GM12878 (cell line): ENCODE measurements at regions not wholly inside any gene's neighbourhood (a gene's known extent, or its start where the extent isn't known, plus 50 kb on each side); places are given as distances from the start of the nearest gene placed in this dataset.

Experiments used
- ATAC-seq: fragments of 200-7000 bp; cut with Tn5 transposase; 3 replicates; pipeline ENCODE4 v1.9.1; 2020; ENCODE audit warnings: mild to moderate bottlenecking, moderate library complexity
- BruUV-seq: library from RNA; stranded (reverse); fragments of 400-500 nt; replicated peaks from 2 replicates; lab custom pipeline; 2021; lab: Mats Ljungman, UMichigan
- CTCF ChIA-PET: fragments of 300-600 bp; sonication (Branson Sonifier 250); formaldehyde crosslinking; extraction: SDS; loops from one replicate; lab custom pipeline; 2021; ENCODE audit warnings: inconsistent platforms; lab: Yijun Ruan, JAX
- POLR2A ChIA-PET: fragments of 350-600 bp; formaldehyde crosslinking; extraction: SDS; loops from one replicate; lab custom pipeline; 2021; ENCODE audit warnings: inconsistent platforms; lab: Charles Lee
- RAD21 ChIA-PET: fragments of 300-600 bp; sonication (Branson Sonifier 250); formaldehyde crosslinking; loops from one replicate; lab custom pipeline; 2023; ENCODE audit warnings: antibody characterized with exemption; ENCODE audit not compliant: unreplicated experiment; lab: Charles Lee
- SMC1A ChIA-PET: fragments of 300-600 bp; sonication (Branson Sonifier 250); formaldehyde crosslinking; loops from one replicate; lab custom pipeline; 2023; ENCODE audit not compliant: unreplicated experiment, uncharacterized antibody; lab: Charles Lee
- DNase-seq: peaks from one replicate; pipeline ENCODE4 v3.0.0-alpha.2; 2011; ENCODE audit warnings: low read depth, low spot score
- FAIRE-seq: peaks from 3 replicates; lab custom pipeline; 2011; peaks lifted over from hg19 to GRCh38; lab: Jason Lieb, UNC
- H2AFZ ChIP-seq: 2 replicates; pipeline ENCODE4 v1.6.0; 2011; ENCODE audit warnings: low read depth, low read length, control low read depth; ENCODE audit not compliant: control insufficient read depth
- H3K27ac ChIP-seq: 2 replicates; pipeline ENCODE4 v1.5.1; 2011; ENCODE audit warnings: control low read depth; ENCODE audit not compliant: control insufficient read depth, insufficient read depth
- H3K27me3 ChIP-seq, 2 experiments: replicated peaks in 1 of 2; 2 replicates each; pipeline versions ENCODE4 v1.6.0 to v1.6.1; 2011; ENCODE audit warnings: low read length in 1 of 2; ENCODE audit not compliant: control insufficient read depth in 2 of 2, insufficient read depth in 2 of 2
- H3K36me3 ChIP-seq, 2 experiments: 2 replicates each; pipeline ENCODE4 v1.5.1; 2011; ENCODE audit warnings: low read length in 1 of 2; ENCODE audit not compliant: control insufficient read depth in 2 of 2, insufficient read depth in 2 of 2
- H3K4me1 ChIP-seq: 2 replicates; pipeline ENCODE4 v1.6.1; 2011; ENCODE audit warnings: mild to moderate bottlenecking, low read length, moderate library complexity, mixed read lengths; ENCODE audit not compliant: control insufficient read depth, insufficient read depth
- H3K4me2 ChIP-seq: 2 replicates; pipeline ENCODE4 v1.6.0; 2011; ENCODE audit warnings: control low read depth; ENCODE audit not compliant: control insufficient read depth, insufficient read depth
- H3K4me3 ChIP-seq: fragments of 200-600 bp; sonication (generic); 2 replicates; pipeline ENCODE4 v1.5.1; 2016
- H3K79me2 ChIP-seq: 2 replicates; pipeline ENCODE4 v1.6.0; 2011; ENCODE audit warnings: low read length; ENCODE audit not compliant: control insufficient read depth, insufficient read depth
- H3K9ac ChIP-seq: 2 replicates; pipeline ENCODE4 v1.8.0; 2011; ENCODE audit warnings: low read length, control low read depth, mixed read lengths; ENCODE audit not compliant: control insufficient read depth, insufficient read depth
- H3K9me3 ChIP-seq: replicated peaks from 3 replicates; pipeline ENCODE4 v1.5.1; 2011; ENCODE audit warnings: mild to moderate bottlenecking, low read length; ENCODE audit not compliant: control insufficient read depth, insufficient read depth
- H4K20me1 ChIP-seq: 2 replicates; pipeline ENCODE4 v1.6.0; 2011; ENCODE audit not compliant: control insufficient read depth, insufficient read depth
- BACH1 ChIP-seq: fragments of 450-650 bp; IDR thresholded peaks from 2 replicates; pipeline ENCODE4 v1.6.1; 2017; ENCODE audit warnings: mild to moderate bottlenecking, borderline replicate concordance
- CREB1 ChIP-seq: IDR thresholded peaks from 2 replicates; pipeline ENCODE4 v1.6.1; 2012; ENCODE audit warnings: low read depth, mild to moderate bottlenecking, inconsistent platforms
- FOS ChIP-seq: IDR thresholded peaks from 3 replicates; pipeline ENCODE4 v1.6.1; 2011; ENCODE audit warnings: borderline replicate concordance; ENCODE audit not compliant: insufficient read length; ENCODE audit errors: extremely low read depth
- FOXK2 ChIP-seq: fragments of 450-650 bp; IDR thresholded peaks from 2 replicates; pipeline ENCODE4 v1.6.1; 2017; ENCODE audit warnings: mild to moderate bottlenecking, moderate library complexity
- MEF2B ChIP-seq: fragments of 450-650 bp; IDR thresholded peaks from 2 replicates; pipeline ENCODE4 v1.6.1; 2018; ENCODE audit warnings: mild to moderate bottlenecking, moderate library complexity; ENCODE audit not compliant: partially characterized antibody, poor library complexity, severe bottlenecking
- PAX5 ChIP-seq: IDR thresholded peaks from 2 replicates; pipeline ENCODE4 v1.6.1; 2011; ENCODE audit warnings: low read depth, low read length, borderline replicate concordance
- RAD51 ChIP-seq: fragments of 450-650 bp; IDR thresholded peaks from 2 replicates; pipeline ENCODE4 v1.6.1; 2016; ENCODE audit warnings: moderate library complexity, mild to moderate bottlenecking, inconsistent platforms
- SMC3 ChIP-seq: IDR thresholded peaks from 2 replicates; pipeline ENCODE4 v1.6.1; 2011; ENCODE audit warnings: low read length, improper control_type of control experiment, borderline replicate concordance
- WGBS: methylation state at CpG from one replicate; pipeline ENCODE4 v1.1.6; 2016; ENCODE audit warnings: low lambda C conversion rate; ENCODE audit not compliant: insufficient replicate concordance, insufficient coverage; ENCODE audit errors: missing lambda C conversion rate; 5-methylcytosine and 5-hydroxymethylcytosine counted together
- in situ Hi-C: fragments of 300-500 bp; cut with MboI; formaldehyde crosslinking; loops from 9 replicates; pipeline ENCODE4 v1.14.3; 2018; ENCODE audit warnings: mixed read lengths
- intact Hi-C: fragments of 100-400 bp; cut with micrococcal nuclease; formaldehyde crosslinking; loops from one replicate; pipeline ENCODE4 v1.14.2; 2022; ENCODE audit not compliant: unreplicated experiment
- TF ChIP-seq, protein P1 (sequence below): fragments of 450-650 bp; IDR thresholded peaks from 2 replicates; pipeline ENCODE4 v1.6.1; 2016; ENCODE audit warnings: mild to moderate bottlenecking, moderate library complexity, borderline replicate concordance

DNA sequence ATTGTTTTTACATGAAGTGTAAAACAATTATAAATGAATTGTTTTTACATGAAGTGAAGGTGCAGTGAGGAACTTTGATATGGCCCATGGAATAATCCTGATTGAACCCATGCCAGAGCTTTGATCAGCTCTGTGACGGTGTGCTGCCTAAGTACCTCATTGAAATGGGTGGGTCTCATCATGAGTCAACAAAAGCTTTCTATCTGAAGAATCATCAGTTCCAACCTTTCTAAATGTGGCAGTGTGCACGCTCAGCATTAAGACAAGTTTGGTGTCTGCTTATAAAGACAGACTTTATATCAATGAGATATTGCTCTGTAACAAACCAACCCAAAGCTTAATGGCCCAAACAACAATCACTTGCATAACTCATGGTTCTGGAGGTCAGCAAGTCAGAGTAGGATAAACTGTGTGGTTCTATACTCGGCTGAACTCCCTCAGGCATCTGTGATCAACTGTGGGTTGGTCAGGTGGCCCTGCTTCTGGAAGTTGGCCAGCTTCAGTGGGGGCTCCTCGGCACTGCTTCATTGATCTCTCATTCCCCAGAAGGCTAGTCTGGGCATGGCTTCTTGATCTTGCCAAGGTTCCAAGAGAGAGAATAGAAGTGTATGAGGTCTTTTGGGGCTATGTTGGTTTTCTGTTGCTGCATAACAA lies 258.0 kb downstream of the LTN1 start:
- Histone ChIP-seq H3K4me3 (no peak overlapping the region), H3K4me2 (no peak overlapping the region), H3K9ac (no peak overlapping the region), H3K79me2 (no peaks in the 10 kb centered on the region), H3K27ac (no peak overlapping the region), H3K4me1 (no peaks in the 10 kb centered on the region), H3K27me3 (no peaks in the 10 kb centered on the region), H2AFZ (no peak overlapping the region), H3K9me3 (no peaks in the 10 kb centered on the region), H3K36me3 (no peaks in the 10 kb centered on the region), H4K20me1 (no peaks in the 10 kb centered on the region)
- in situ Hi-C loops (no loop called here), intact Hi-C loops (no loop called here)
- no peak for FAIRE-seq
- ChIA-PET RAD21 (no interaction called here), CTCF (interaction anchor here (0.6 to 4.4 kb wide), 3 partner anchors 11 to 1881 kb away, joined by 3 to 36 read pairs (median 4); no protein-coding TSS in a partner anchor), POLR2A (interaction anchor here (0.7 kb wide), 1 partner anchor 27 kb away, joined by 6 read pairs; no protein-coding TSS in a partner anchor), SMC1A (interaction anchor here (3.5 kb wide), 1 partner anchor 11 kb away, joined by 13 read pairs; no protein-coding TSS in a partner anchor)
- no TSS peak for BruUV-seq
- ATAC-seq: no peak
- WGBS: 23% methylated on average over 4 of the region's 4 CpGs
- DNase-seq: no peak
- TF ChIP-seq SMC3 (no peak), RAD51 (no peak), PAX5 (no peak), CREB1 (no peak), MEF2B (no peak), FOXK2 (no peak), BACH1 (no peak), FOS (no peak)
- TF ChIP-seq, protein P1, sequence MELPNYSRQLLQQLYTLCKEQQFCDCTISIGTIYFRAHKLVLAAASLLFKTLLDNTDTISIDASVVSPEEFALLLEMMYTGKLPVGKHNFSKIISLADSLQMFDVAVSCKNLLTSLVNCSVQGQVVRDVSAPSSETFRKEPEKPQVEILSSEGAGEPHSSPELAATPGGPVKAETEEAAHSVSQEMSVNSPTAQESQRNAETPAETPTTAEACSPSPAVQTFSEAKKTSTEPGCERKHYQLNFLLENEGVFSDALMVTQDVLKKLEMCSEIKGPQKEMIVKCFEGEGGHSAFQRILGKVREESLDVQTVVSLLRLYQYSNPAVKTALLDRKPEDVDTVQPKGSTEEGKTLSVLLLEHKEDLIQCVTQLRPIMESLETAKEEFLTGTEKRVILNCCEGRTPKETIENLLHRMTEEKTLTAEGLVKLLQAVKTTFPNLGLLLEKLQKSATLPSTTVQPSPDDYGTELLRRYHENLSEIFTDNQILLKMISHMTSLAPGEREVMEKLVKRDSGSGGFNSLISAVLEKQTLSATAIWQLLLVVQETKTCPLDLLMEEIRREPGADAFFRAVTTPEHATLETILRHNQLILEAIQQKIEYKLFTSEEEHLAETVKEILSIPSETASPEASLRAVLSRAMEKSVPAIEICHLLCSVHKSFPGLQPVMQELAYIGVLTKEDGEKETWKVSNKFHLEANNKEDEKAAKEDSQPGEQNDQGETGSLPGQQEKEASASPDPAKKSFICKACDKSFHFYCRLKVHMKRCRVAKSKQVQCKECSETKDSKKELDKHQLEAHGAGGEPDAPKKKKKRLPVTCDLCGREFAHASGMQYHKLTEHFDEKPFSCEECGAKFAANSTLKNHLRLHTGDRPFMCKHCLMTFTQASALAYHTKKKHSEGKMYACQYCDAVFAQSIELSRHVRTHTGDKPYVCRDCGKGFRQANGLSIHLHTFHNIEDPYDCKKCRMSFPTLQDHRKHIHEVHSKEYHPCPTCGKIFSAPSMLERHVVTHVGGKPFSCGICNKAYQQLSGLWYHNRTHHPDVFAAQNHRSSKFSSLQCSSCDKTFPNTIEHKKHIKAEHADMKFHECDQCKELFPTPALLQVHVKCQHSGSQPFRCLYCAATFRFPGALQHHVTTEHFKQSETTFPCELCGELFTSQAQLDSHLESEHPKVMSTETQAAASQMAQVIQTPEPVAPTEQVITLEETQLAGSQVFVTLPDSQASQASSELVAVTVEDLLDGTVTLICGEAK: no peak
